LNCaP clone FGC (cell line): ENCODE measurements at regions not wholly inside any gene's neighbourhood (a gene's known extent, or its start where the extent isn't known, plus 50 kb on each side); places are given as distances from the start of the nearest gene placed in this dataset.
"Not testable (repeated sequence)": the region's sequence is repeated elsewhere in the genome, so short reads cannot be mapped to it uniquely, and the experiment has no call there.

ENCODE experiments used
- DNase-seq: peaks from one replicate; pipeline ENCODE4 v3.0.0-alpha.2; 2011; ENCODE audit warnings: low read depth
- H3K4me3 ChIP-seq: 2 replicates; pipeline ENCODE4 v1.5.1; 2011; ENCODE audit warnings: mild to moderate bottlenecking, low read depth, low read length, control low read depth
- CTCF ChIP-seq: IDR thresholded peaks from 2 replicates; pipeline ENCODE4 v1.5.1; 2012; ENCODE audit warnings: mild to moderate bottlenecking; ENCODE audit not compliant: control insufficient read depth, insufficient read depth; ENCODE audit errors: extremely low read depth

- no peak for DNase-seq
- H3K4me3 ChIP-seq: no peak overlapping the region
- no peak for TF ChIP-seq CTCF
Measured at GRCh38 chr4:126898815-126899214, 733.9 kb upstream of the INTU start.

- H3K4me3 ChIP-seq: no peak overlapping the region
- no peak for DNase-seq
- no peak for TF ChIP-seq CTCF
Measured at GRCh38 chr4:126899331-126899801, 733.4 kb upstream of the INTU start.

- no peak for TF ChIP-seq CTCF
- DNase-seq: no peak
- no peak overlapping the region for H3K4me3 ChIP-seq
Measured at GRCh38 chr4:126906466-126906865, 726.3 kb upstream of the INTU start.

- no peak overlapping the region for H3K4me3 ChIP-seq
- no peak for TF ChIP-seq CTCF
- no peak for DNase-seq
Measured at GRCh38 chr4:126907389-126907788, 725.4 kb upstream of the INTU start.

- no peak for DNase-seq
- TF ChIP-seq CTCF: no peak
- H3K4me3 ChIP-seq: no peak overlapping the region
Measured at GRCh38 chr4:126916049-126916625, 716.6 kb upstream of the INTU start.

GRCh38 chr4:126916626-126917140, 716.1 kb upstream of the INTU start:
- TF ChIP-seq CTCF: no peak
- no peak overlapping the region for H3K4me3 ChIP-seq

GRCh38 chr4:126922328-126922938, 710.3 kb upstream of the INTU start:
- DNase-seq, H3K4me3 ChIP-seq: not testable (repeated sequence)

More at GRCh38 chr4:126916626-126917140, 716.1 kb upstream of the INTU start:
- DNase-seq: no peak
